GM23338 (cell line): ENCODE measurements at regions not wholly inside any gene's neighbourhood (a gene's known extent, or its start where the extent isn't known, plus 50 kb on each side); places are given as distances from the start of the nearest gene placed in this dataset.
A peak's percentile ranks its signal among the peaks of the same experiment; 100 is the strongest.
"Not testable (repeated sequence)": the region's sequence is repeated elsewhere in the genome, so short reads cannot be mapped to it uniquely, and the experiment has no call there.

ENCODE experiments used
- ATAC-seq: fragments of 200-7000 bp; cut with Tn5 transposase; 3 replicates; pipeline ENCODE4 v1.9.1; 2020
- DNase-seq: peaks from one replicate; pipeline ENCODE4 v3.0.0-alpha.2; 2015; ENCODE audit warnings: low spot score
- H2AFZ ChIP-seq: fragments of 200-600 bp; sonication (generic); 2 replicates; pipeline ENCODE4 v1.8.0; 2016; ENCODE audit warnings: antibody characterized with exemption, mild to moderate bottlenecking, moderate library complexity
- H3F3A ChIP-seq: fragments of 200-600 bp; sonication (generic); replicated peaks from 2 replicates; pipeline ENCODE4 v1.8.0; 2017; ENCODE audit warnings: antibody characterized with exemption, mixed run types, low read depth
- H3K27ac ChIP-seq: fragments of 200-600 bp; sonication (generic); 2 replicates; pipeline ENCODE4 v1.6.1; 2016; ENCODE audit warnings: low read depth
- H3K27me3 ChIP-seq: fragments of 200-600 bp; sonication (generic); 2 replicates; pipeline ENCODE4 v1.8.0; 2016; ENCODE audit warnings: mild to moderate bottlenecking, mixed run types, moderate library complexity; ENCODE audit not compliant: insufficient read depth
- H3K36me3 ChIP-seq: fragments of 200-600 bp; sonication (generic); 2 replicates; pipeline ENCODE4 v1.8.0; 2016; ENCODE audit warnings: mild to moderate bottlenecking; ENCODE audit not compliant: insufficient read depth
- H3K4me1 ChIP-seq: fragments of 200-600 bp; sonication (generic); 2 replicates; pipeline ENCODE4 v1.8.0; 2016; ENCODE audit warnings: mild to moderate bottlenecking, moderate library complexity; ENCODE audit not compliant: insufficient read depth
- H3K4me2 ChIP-seq: fragments of 200-600 bp; sonication (generic); 2 replicates; pipeline ENCODE4 v1.7.1; 2017; ENCODE audit warnings: mixed run types
- H3K4me3 ChIP-seq: fragments of 200-600 bp; sonication (generic); 2 replicates; pipeline ENCODE4 v1.6.1; 2016; ENCODE audit warnings: mixed run types
- H3K79me2 ChIP-seq: fragments of 200-600 bp; sonication (generic); replicated peaks from 2 replicates; pipeline ENCODE4 v1.8.0; 2017; ENCODE audit warnings: mild to moderate bottlenecking; ENCODE audit not compliant: insufficient read depth
- H3K9me2 ChIP-seq: fragments of 200-600 bp; sonication (generic); 2 replicates; pipeline ENCODE4 v1.8.0; 2017; ENCODE audit not compliant: insufficient read depth
- H4K20me1 ChIP-seq: fragments of 200-600 bp; sonication (generic); replicated peaks from 2 replicates; pipeline ENCODE4 v1.8.0; 2017; ENCODE audit warnings: mild to moderate bottlenecking; ENCODE audit not compliant: insufficient read depth
- H3K27ac Mint-ChIP-seq: 2 replicates; pipeline ENCODE4 v1.8.0; 2020; ENCODE audit warnings: inconsistent platforms, mild to moderate bottlenecking, moderate library complexity, mixed read lengths
- H3K27me3 Mint-ChIP-seq: 3 replicates; pipeline ENCODE4 v1.8.0; 2022; ENCODE audit warnings: low read depth, mild to moderate bottlenecking, moderate library complexity, mixed read lengths, inconsistent platforms; ENCODE audit not compliant: insufficient read depth, poor library complexity
- H3K36me3 Mint-ChIP-seq: 3 replicates; pipeline ENCODE4 v1.8.0; 2021; ENCODE audit warnings: low read depth, mild to moderate bottlenecking, inconsistent platforms, moderate library complexity, mixed read lengths
- H3K4me1 Mint-ChIP-seq: 3 replicates; pipeline ENCODE4 v1.8.0; 2020; ENCODE audit warnings: mild to moderate bottlenecking, inconsistent platforms, mixed read lengths
- H3K4me3 Mint-ChIP-seq: 3 replicates; pipeline ENCODE4 v1.8.0; 2021; ENCODE audit warnings: moderate library complexity, mild to moderate bottlenecking, inconsistent platforms, mixed read lengths
- H3K9me3 Mint-ChIP-seq: 3 replicates; pipeline ENCODE4 v1.8.0; 2020; ENCODE audit warnings: moderate library complexity, mild to moderate bottlenecking, inconsistent platforms, mixed read lengths
- CREB1 ChIP-seq: fragments of 250-450 bp; sonication (Bioruptor Pico); IDR thresholded peaks from 2 replicates; pipeline ENCODE4 v1.5.0; 2020; ENCODE audit warnings: low read depth, mild to moderate bottlenecking, moderate library complexity
- ETS1 ChIP-seq: IDR thresholded peaks from 2 replicates; pipeline ENCODE4 v1.6.1; 2016; ENCODE audit warnings: antibody characterized with exemption
- EZH2 ChIP-seq: fragments of 200-600 bp; sonication (generic); IDR thresholded peaks from one replicate; pipeline ENCODE4 v1.8.0; 2017; ENCODE audit warnings: antibody characterized with exemption, mild to moderate bottlenecking, low read depth; ENCODE audit not compliant: unreplicated experiment
- EZH2phosphoT487 ChIP-seq: fragments of 200-600 bp; sonication (generic); IDR thresholded peaks from one replicate; pipeline ENCODE4 v1.8.1; 2018; ENCODE audit warnings: antibody characterized with exemption; ENCODE audit not compliant: unreplicated experiment
- NANOG ChIP-seq: IDR thresholded peaks from 2 replicates; pipeline ENCODE4 v1.6.1; 2016; ENCODE audit warnings: antibody characterized with exemption, borderline replicate concordance
- POLR2AphosphoS5 ChIP-seq: IDR thresholded peaks from 2 replicates; pipeline ENCODE4 v1.6.1; 2016; ENCODE audit warnings: antibody characterized with exemption, low read depth
- STAT1 ChIP-seq: IDR thresholded peaks from one replicate; pipeline ENCODE4 v1.6.1; 2016; ENCODE audit warnings: antibody characterized with exemption; ENCODE audit not compliant: unreplicated experiment
- ZNF114 ChIP-seq: fragments of 250-450 bp; sonication (Bioruptor Pico); IDR thresholded peaks from 2 replicates; pipeline ENCODE4 v1.5.0; 2020; ENCODE audit warnings: mild to moderate bottlenecking, moderate library complexity
- ZNF462 ChIP-seq: fragments of 250-450 bp; sonication (Bioruptor Pico); IDR thresholded peaks from 2 replicates; pipeline ENCODE4 v1.5.0; 2020; ENCODE audit warnings: mild to moderate bottlenecking, moderate library complexity
- TF ChIP-seq, protein P1 (sequence below): IDR thresholded peaks from one replicate; pipeline ENCODE4 v1.6.1; 2018; ENCODE audit warnings: antibody characterized with exemption; ENCODE audit not compliant: unreplicated experiment

- H3K4me3 Mint-ChIP-seq, H3K4me1 ChIP-seq, H2AFZ ChIP-seq, H3K36me3 Mint-ChIP-seq, H3K27ac ChIP-seq, H3K9me3 Mint-ChIP-seq, H3K79me2 ChIP-seq, H3K4me2 ChIP-seq, H3K27ac Mint-ChIP-seq, H3K36me3 ChIP-seq, H3F3A ChIP-seq, H3K9me2 ChIP-seq, H4K20me1 ChIP-seq, ATAC-seq, H3K27me3 Mint-ChIP-seq, H3K4me1 Mint-ChIP-seq, H3K4me3 ChIP-seq, H3K27me3 ChIP-seq: not testable (repeated sequence)
- DNase-seq: peak; percentile 24
Observed at GRCh38 chr7:53239151-53239550, 203.7 kb downstream of the POM121L12 start.

DNA sequence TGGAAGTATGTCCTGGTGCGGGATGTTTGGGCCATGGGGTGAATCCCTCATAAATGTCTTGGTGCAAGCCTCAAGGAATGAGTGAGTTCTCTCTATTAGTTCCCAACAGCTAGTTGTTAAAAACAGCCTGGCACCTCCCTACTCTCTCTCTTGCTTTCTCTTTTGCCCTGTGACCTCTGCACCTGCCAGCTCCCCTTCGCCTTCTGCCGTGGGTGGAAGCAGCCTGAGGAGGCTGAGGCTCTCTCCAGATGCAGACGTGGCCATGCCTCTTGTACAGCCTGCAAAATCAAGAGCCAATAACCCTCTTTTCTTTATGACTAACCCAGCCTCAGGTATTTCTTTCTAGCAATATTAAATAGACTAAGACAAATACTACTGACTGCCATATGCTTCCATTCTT is 210.3 kb downstream of the POM121L12 start:
- no peak overlapping the region for H3K4me3 Mint-ChIP-seq
- DNase-seq (no peak), ATAC-seq (no peak)
- H3K36me3 ChIP-seq: no peaks in the 10 kb centered on the region
- H3K4me1 ChIP-seq: peaks cover 4% of the 10 kb centered on the region
- no peaks in the 10 kb centered on the region for H3K79me2 ChIP-seq
- no peak overlapping the region for H3K27ac ChIP-seq
- 0 out of 3 replicates have a peak, but pooled peaks cover 3% of the 10 kb centered on the region for H3K36me3 Mint-ChIP-seq
- peaks cover 6% of the 10 kb centered on the region for H3K27me3 Mint-ChIP-seq
- no peak overlapping the region for H2AFZ ChIP-seq
- H4K20me1 ChIP-seq: no peaks in the 10 kb centered on the region
- H3K9me2 ChIP-seq: no peaks in the 10 kb centered on the region; the same call in 1 of the 2 replicates
- 0 out of 3 replicates have a peak, but pooled peaks cover 2% of the 10 kb centered on the region for H3K9me3 Mint-ChIP-seq
- no peaks in the 10 kb centered on the region for H3F3A ChIP-seq
- H3K27me3 ChIP-seq: no peaks in the 10 kb centered on the region
- H3K4me2 ChIP-seq: no peak overlapping the region
- peaks cover 6% of the 10 kb centered on the region for H3K4me1 Mint-ChIP-seq
- H3K4me3 ChIP-seq: no peak overlapping the region
- H3K27ac Mint-ChIP-seq: no peak overlapping the region
- TF ChIP-seq ZNF114 (CRISPR knock-in tag) (no peak), ZNF462 (CRISPR knock-in tag) (no peak), NANOG (no peak), EZH2phosphoT487 (no peak), STAT1 (no peak), CREB1 (CRISPR knock-in tag) (no peak), ETS1 (no peak), EZH2 (no peak), POLR2AphosphoS5 (no peak)
- TF ChIP-seq, protein P1, sequence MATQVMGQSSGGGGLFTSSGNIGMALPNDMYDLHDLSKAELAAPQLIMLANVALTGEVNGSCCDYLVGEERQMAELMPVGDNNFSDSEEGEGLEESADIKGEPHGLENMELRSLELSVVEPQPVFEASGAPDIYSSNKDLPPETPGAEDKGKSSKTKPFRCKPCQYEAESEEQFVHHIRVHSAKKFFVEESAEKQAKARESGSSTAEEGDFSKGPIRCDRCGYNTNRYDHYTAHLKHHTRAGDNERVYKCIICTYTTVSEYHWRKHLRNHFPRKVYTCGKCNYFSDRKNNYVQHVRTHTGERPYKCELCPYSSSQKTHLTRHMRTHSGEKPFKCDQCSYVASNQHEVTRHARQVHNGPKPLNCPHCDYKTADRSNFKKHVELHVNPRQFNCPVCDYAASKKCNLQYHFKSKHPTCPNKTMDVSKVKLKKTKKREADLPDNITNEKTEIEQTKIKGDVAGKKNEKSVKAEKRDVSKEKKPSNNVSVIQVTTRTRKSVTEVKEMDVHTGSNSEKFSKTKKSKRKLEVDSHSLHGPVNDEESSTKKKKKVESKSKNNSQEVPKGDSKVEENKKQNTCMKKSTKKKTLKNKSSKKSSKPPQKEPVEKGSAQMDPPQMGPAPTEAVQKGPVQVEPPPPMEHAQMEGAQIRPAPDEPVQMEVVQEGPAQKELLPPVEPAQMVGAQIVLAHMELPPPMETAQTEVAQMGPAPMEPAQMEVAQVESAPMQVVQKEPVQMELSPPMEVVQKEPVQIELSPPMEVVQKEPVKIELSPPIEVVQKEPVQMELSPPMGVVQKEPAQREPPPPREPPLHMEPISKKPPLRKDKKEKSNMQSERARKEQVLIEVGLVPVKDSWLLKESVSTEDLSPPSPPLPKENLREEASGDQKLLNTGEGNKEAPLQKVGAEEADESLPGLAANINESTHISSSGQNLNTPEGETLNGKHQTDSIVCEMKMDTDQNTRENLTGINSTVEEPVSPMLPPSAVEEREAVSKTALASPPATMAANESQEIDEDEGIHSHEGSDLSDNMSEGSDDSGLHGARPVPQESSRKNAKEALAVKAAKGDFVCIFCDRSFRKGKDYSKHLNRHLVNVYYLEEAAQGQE: no peak
